Neural cell (in vitro differentiated cells): ENCODE measurements at regions not wholly inside any gene's neighbourhood (a gene's known extent, or its start where the extent isn't known, plus 50 kb on each side); places are given as distances from the start of the nearest gene placed in this dataset.

Experiments
- H2AFZ ChIP-seq: fragments of 200-600, 300-800 bp; sonication (generic), shearing (Covaris generic); 2 replicates; pipeline ENCODE4 v1.6.0; 2014; ENCODE audit warnings: low read depth, mild to moderate bottlenecking, antibody characterized with exemption, low read length, moderate library complexity
- H3F3A ChIP-seq: fragments of 200-600 bp; shearing (Covaris generic); 2 replicates; pipeline ENCODE4 v1.6.1; 2016; ENCODE audit warnings: mild to moderate bottlenecking, moderate library complexity, mixed read lengths, antibody characterized with exemption, low read length; ENCODE audit not compliant: insufficient read depth, poor library complexity, severe bottlenecking
- H3K27ac ChIP-seq: fragments of 200-600, 300-800 bp; sonication (generic), shearing (Covaris generic); 2 replicates; pipeline ENCODE4 v1.5.1; 2014; ENCODE audit warnings: mild to moderate bottlenecking, low read length, moderate library complexity
- H3K27me3 ChIP-seq: fragments of 300-800, 200-600 bp; sonication (generic), shearing (Covaris generic); 2 replicates; pipeline ENCODE4 v1.6.0; 2014; ENCODE audit warnings: mild to moderate bottlenecking, low read depth, low read length, moderate library complexity; ENCODE audit not compliant: insufficient read depth
- H3K36me3 ChIP-seq: fragments of 300-800, 200-600 bp; sonication (generic), shearing (Covaris generic); 2 replicates; pipeline ENCODE4 v1.5.1; 2014; ENCODE audit warnings: mild to moderate bottlenecking, antibody characterized with exemption, low read length, moderate library complexity; ENCODE audit not compliant: insufficient read depth
- H3K4me2 ChIP-seq: fragments of 300-800, 200-600 bp; sonication (generic), shearing (Covaris generic); 2 replicates; pipeline ENCODE4 v1.6.0; 2014; ENCODE audit warnings: mild to moderate bottlenecking, low read length
- H3K4me3 ChIP-seq: fragments of 300-800, 200-600 bp; sonication (generic), shearing (Covaris generic); 2 replicates; pipeline ENCODE4 v1.5.1; 2014; ENCODE audit warnings: mild to moderate bottlenecking, low read length, moderate library complexity
- H3K79me2 ChIP-seq: fragments of 200-600 bp; shearing (Covaris generic); replicated peaks from 2 replicates; pipeline ENCODE4 v1.6.0; 2014; ENCODE audit warnings: mild to moderate bottlenecking, low read length, moderate library complexity; ENCODE audit not compliant: insufficient read depth
- H3K9ac ChIP-seq: fragments of 300-800, 200-600 bp; sonication (generic), shearing (Covaris generic); 2 replicates; pipeline ENCODE4 v1.6.1; 2016; ENCODE audit warnings: mild to moderate bottlenecking, low read length, mixed read lengths
- H3K9me2 ChIP-seq: fragments of 200-600 bp; shearing (Covaris generic); 2 replicates; pipeline ENCODE4 v1.6.1; 2016; ENCODE audit warnings: mild to moderate bottlenecking, low read length, mixed read lengths; ENCODE audit not compliant: insufficient read depth
- H3K9me3 ChIP-seq: fragments of 200-600, 300-800 bp; sonication (generic), shearing (Covaris generic); 2 replicates; pipeline ENCODE4 v1.6.1; 2016; ENCODE audit warnings: mild to moderate bottlenecking, mixed run types, low read length, moderate library complexity, mixed read lengths
- H4K20me1 ChIP-seq: fragments of 200-600 bp; shearing (Covaris generic); 2 replicates; pipeline ENCODE4 v1.6.1; 2016; ENCODE audit warnings: mild to moderate bottlenecking, mixed run types; ENCODE audit not compliant: insufficient read depth
- CTCF ChIP-seq: fragments of 450-650 bp; IDR thresholded peaks from 2 replicates; pipeline ENCODE4 v1.5.1; 2014; ENCODE audit warnings: antibody characterized with exemption, mild to moderate bottlenecking, moderate library complexity; ENCODE audit not compliant: poor library complexity, severe bottlenecking
- EP300 ChIP-seq: fragments of 450-650 bp; conservative IDR thresholded peaks from 2 replicates; pipeline ENCODE4 v1.6.1; 2014; ENCODE audit warnings: antibody characterized with exemption, mild to moderate bottlenecking, moderate library complexity; ENCODE audit not compliant: poor library complexity, severe bottlenecking
- EZH2 ChIP-seq: fragments of 200-600, 300-800 bp; shearing (Covaris generic), sonication (generic); IDR thresholded peaks from 2 replicates; pipeline ENCODE4 v1.6.1; 2014; ENCODE audit warnings: antibody characterized with exemption, low read length, borderline replicate concordance, mild to moderate bottlenecking; ENCODE audit not compliant: insufficient read depth, poor library complexity, severe bottlenecking
- MXI1 ChIP-seq: fragments of 450-650 bp; conservative IDR thresholded peaks from 2 replicates; pipeline ENCODE4 v1.6.1; 2014; ENCODE audit warnings: antibody characterized with exemption, mild to moderate bottlenecking; ENCODE audit not compliant: poor library complexity, severe bottlenecking
- POLR2AphosphoS5 ChIP-seq: IDR thresholded peaks from 2 replicates; pipeline ENCODE4 v1.6.1; 2012
- RAD21 ChIP-seq: fragments of 450-650 bp; conservative IDR thresholded peaks from 2 replicates; pipeline ENCODE4 v1.6.1; 2014; ENCODE audit warnings: antibody characterized with exemption, mild to moderate bottlenecking, moderate library complexity
- REST ChIP-seq: IDR thresholded peaks from 2 replicates; pipeline ENCODE4 v1.6.1; 2012; ENCODE audit warnings: borderline replicate concordance
- SMC3 ChIP-seq: fragments of 450-650 bp; conservative IDR thresholded peaks from 2 replicates; pipeline ENCODE4 v1.6.1; 2014; ENCODE audit warnings: antibody characterized with exemption, mild to moderate bottlenecking, moderate library complexity; ENCODE audit not compliant: poor library complexity
- TAF1 ChIP-seq: IDR thresholded peaks from 2 replicates; pipeline ENCODE4 v1.6.1; 2012; ENCODE audit warnings: low read depth

GRCh38 chr15:85858586-85859375 is 64.1 kb upstream of the KLHL25 start:
- Histone ChIP-seq H3F3A (no peaks in the 10 kb centered on the region), H3K9me3 (no peaks in the 10 kb centered on the region), H3K4me2 (no peak overlapping the region), H3K36me3 (no peaks in the 10 kb centered on the region), H2AFZ (no peak overlapping the region), H3K4me3 (peak overlapping the region; percentile 56), H3K79me2 (no peaks in the 10 kb centered on the region), H3K27me3 (no peaks in the 10 kb centered on the region), H3K27ac (no peak overlapping the region), H3K9me2 (no peaks in the 10 kb centered on the region), H3K9ac (peak overlapping the region; percentile 30), H4K20me1 (no peaks in the 10 kb centered on the region)
- peak; percentile 84 for TF ChIP-seq CTCF
- no peak for TF ChIP-seq POLR2AphosphoS5
- TF ChIP-seq RAD21, result peak; percentile 79
- TF ChIP-seq SMC3, result peak; percentile 71

DNA sequence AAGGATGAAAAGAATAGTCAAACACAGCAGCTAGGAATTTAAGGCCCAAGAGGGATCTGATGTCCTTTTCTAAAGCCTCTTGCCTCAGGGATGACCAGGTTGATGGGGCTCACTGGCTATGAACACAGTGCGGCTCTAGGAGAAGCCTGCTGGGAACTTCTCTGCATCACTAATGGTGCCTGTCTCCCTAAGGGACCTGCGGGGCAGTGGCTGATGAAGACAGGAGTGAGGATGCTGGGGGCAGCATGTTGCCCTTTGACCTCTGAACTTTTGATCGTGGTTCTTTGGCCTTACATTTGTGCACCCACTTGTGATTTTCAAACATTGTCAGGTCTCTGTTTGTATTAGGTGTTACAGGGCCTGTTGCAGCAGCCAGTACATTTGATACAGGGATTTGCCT is 64.9 kb upstream of the KLHL25 start:
- no peaks in the 10 kb centered on the region for H3F3A ChIP-seq
- TF ChIP-seq RAD21, result no peak
- no peak for TF ChIP-seq REST
- TF ChIP-seq TAF1, result no peak
- no peak for TF ChIP-seq POLR2AphosphoS5
- no peak for TF ChIP-seq MXI1
- TF ChIP-seq EP300, result no peak
- no peak for TF ChIP-seq SMC3
- TF ChIP-seq EZH2, result no peak
- TF ChIP-seq CTCF, result no peak
- H3K36me3 ChIP-seq, result no peaks in the 10 kb centered on the region
- H3K9me2 ChIP-seq, result no peaks in the 10 kb centered on the region
- no peak overlapping the region for H3K27ac ChIP-seq
- no peaks in the 10 kb centered on the region for H3K27me3 ChIP-seq
- H3K9ac ChIP-seq, result no peak overlapping the region
- H3K9me3 ChIP-seq, result no peaks in the 10 kb centered on the region
- no peaks in the 10 kb centered on the region for H4K20me1 ChIP-seq
- H3K79me2 ChIP-seq, result no peaks in the 10 kb centered on the region
- no peak overlapping the region for H2AFZ ChIP-seq
- no peak overlapping the region for H3K4me2 ChIP-seq
- H3K4me3 ChIP-seq, result no peak overlapping the region
